KBM-7 (cell line): ENCODE measurements at regions not wholly inside any gene's neighbourhood (a gene's known extent, or its start where the extent isn't known, plus 50 kb on each side); places are given as distances from the start of the nearest gene placed in this dataset.
"Not testable (repeated sequence)": the region's sequence is repeated elsewhere in the genome, so short reads cannot be mapped to it uniquely, and the experiment has no call there.

Experiments
- DNase-seq: peaks from one replicate; pipeline ENCODE4 v3.0.0-alpha.2; 2015
- in situ Hi-C: fragments of 300-500 bp; cut with MboI; formaldehyde crosslinking; loops from 2 replicates; pipeline ENCODE4 v1.14.3; 2020; ENCODE audit warnings: low sequenced_read_pairs, low pct_unique_long_range_greater_than_20kb, mixed read lengths

DNA sequence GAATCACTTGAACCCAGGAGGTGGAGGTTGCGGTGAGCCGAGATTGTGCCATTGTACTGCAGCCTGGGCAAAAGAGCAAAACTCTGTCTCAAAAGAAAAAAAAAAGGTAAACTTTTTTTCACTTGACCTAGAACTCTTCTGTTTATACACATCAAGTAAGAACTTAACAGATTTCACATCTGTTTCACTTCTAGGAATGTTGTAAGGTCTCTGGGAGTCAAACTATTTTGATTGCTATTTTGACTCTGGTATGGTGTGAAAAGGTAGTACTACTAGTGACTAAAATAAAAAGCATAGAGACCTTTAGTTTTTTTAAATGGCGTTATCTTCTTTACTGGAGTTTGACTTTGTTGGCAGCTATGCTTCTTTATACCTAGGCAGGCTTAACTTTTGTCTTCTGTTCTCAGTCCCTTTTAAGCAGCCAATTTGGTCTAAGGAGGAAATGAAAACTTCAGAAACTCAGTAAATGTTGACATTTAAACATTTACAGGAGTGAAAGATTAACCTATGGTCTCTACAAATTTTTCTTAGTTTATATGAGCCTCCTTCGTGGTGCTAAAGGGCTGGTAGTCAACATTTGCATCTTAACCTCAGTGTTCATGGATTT lies 84.7 kb downstream of the METTL2B start:
- in situ Hi-C loops, DNase-seq: not testable (repeated sequence)

DNA sequence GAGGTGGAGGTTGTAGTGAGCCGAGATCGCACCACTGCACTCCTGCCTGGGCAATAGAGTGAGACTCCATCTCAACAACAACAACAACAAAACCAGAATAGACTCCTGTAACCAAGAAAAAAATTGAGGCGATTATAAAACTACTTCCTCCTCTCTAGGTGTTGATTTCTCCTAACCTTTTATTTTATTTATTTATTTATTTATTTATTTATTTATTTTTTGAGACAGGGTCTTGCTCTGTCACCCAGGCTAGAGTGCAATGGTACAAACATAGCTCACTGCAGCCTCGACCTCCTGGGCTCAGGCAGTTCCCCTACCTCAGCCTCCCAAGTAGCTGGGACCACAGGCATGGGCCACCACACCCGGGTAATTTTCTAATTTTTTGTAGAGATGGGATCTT lies 86.2 kb downstream of the METTL2B start:
- DNase-seq, in situ Hi-C loops: not testable (repeated sequence)

DNA sequence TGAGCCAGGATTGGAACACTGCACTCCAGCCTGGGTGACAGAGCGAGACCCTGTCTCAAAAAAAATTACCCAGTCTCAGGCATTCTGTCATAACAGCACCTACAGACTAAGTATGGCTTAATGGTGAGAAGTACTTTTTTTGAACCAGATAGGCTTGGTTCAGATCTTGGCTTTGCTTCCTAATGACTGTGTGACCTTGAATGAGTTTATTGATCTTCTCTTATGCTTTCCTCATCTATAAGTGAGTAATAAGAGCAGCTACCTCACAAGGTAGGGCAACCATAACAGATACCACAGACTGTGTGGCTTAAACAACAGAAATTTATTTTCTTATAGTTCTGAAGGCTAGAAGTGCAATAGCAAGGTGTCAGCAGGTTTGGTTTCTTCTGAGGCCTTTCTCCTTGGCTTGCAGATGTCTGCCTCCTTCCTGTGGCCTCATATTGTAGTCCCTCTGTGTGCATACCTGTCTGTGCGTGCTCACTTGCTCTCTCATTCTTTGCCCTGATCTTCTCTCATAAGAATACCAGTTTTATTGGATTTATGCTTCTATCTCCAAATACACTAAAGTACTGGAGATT lies 87.7 kb downstream of the METTL2B start:
- DNase-seq, in situ Hi-C loops: not testable (repeated sequence)

DNA sequence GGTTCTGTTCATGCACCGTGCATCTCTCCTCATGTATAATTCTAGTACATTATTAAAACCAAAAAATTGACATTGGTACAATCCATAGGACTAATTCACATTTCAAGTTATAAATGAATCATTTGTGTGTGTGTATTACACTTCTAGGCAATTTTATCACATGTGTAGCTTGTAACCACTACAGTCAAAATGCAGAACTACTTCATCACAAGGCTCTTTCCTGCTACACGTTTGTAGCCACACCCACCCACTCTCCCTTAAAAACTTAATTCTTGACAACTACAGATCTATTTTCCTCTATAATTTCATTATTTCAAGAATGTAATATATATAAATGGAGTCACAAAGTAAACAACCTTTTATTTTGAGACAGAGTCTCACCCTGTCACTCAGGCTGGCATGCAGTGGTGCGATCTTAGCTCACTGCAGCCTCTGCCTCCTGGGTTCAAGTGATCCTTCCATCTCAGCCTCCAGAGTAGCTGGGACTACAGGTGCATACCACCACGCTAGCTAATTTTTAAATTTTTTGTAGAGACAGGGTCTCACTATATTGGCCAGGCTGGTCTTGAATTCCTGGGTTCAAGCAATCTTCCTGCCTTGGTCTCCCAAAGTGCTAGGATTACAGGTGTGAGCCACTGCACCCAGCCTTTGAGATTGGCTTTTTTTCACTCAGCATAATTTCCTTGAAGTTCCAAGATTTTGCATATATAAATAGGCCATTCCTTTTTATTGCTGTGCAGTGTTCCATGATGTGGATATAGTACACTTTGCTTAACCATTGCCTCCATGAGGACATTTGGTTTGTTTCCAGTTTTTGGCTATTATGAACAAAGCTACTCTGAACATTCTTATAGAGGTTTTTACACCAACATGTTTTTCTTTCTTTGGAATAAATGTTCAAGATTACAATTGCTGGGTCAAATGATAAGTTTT lies 88.7 kb downstream of the METTL2B start:
- peak; percentile 11 for DNase-seq
- in situ Hi-C loops, result not testable (repeated sequence)

DNA sequence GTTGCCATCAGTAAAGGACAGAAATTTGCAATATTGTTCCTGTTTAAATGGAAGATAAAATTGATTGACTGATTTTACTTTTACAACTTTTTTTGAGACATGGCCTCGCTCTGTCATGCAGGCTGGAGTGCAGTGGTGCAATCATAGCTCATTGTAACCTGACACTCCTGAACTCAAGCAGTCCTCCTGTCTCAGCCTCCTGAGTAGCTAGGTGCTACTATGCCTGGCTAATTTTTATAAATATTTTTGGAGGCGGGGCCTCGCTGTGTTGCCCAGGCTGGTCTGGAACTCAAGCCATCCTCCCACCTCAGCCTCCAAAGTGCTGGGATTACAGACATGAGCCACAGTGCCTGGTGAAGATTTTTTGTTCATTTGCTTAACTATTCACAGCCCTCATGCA lies 96.8 kb upstream of the GARIN1A start:
- in situ Hi-C loops, DNase-seq: not testable (repeated sequence)

DNA sequence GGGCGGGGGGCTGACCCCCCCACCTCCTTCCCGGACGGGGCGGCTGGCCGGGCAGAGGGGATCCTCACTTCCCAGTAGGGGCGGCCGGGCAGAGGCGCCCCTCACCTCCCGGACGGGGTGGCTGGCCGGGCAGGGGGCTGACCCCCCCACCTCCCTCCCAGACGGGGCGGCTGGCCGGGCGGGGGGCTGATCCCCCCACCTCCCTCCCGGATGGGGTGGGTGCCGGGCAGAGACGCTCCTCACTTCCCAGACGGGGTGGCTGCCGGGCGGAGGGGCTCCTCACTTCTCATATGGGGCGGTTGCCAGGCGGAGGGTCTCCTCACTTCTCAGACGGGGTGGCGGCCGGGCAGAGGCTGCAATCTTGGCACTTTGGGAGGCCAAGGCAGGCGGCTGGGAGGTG lies 95.1 kb upstream of the GARIN1A start:
- in situ Hi-C loops, DNase-seq: not testable (repeated sequence)

DNA sequence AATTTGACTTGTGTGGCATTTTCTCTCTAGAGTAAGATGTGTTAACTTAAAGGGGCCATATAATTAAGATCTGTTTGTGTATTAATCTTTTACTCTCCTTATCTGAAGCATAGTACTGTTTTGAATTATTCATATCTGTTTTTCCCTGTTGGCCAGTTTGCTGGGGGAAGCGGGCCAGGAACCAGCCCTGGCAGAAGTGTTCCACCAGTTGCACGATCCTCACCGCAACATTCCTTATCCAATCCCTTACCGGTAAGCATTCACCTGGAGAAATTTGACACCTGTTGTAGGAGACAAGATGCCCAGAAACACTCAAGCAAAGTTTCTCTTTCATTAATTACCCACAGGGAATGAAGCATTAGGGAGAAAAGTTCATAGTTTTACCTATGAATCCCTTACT lies 92.2 kb upstream of the GARIN1A start:
- DNase-seq, in situ Hi-C loops: not testable (repeated sequence)

DNA sequence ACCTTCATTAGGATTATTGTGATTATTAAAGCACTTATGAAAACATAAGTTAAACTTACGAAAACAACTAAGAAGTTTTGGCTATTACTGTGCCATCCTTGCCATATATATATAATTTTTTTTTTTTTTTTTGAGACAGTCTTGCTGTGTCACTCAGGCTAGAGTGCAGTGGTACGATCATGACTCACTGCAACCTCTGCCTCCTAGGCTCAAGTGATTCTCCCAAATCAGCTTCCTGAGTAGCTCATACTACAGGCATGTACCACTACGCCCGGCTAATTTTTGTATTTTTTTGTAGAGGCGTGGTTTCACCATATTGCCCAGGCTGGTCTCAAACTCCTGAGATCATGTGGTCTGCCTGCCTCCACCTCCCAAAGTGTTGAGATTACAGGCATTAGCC lies 91.0 kb upstream of the GARIN1A start:
- in situ Hi-C loops, DNase-seq: not testable (repeated sequence)

DNA sequence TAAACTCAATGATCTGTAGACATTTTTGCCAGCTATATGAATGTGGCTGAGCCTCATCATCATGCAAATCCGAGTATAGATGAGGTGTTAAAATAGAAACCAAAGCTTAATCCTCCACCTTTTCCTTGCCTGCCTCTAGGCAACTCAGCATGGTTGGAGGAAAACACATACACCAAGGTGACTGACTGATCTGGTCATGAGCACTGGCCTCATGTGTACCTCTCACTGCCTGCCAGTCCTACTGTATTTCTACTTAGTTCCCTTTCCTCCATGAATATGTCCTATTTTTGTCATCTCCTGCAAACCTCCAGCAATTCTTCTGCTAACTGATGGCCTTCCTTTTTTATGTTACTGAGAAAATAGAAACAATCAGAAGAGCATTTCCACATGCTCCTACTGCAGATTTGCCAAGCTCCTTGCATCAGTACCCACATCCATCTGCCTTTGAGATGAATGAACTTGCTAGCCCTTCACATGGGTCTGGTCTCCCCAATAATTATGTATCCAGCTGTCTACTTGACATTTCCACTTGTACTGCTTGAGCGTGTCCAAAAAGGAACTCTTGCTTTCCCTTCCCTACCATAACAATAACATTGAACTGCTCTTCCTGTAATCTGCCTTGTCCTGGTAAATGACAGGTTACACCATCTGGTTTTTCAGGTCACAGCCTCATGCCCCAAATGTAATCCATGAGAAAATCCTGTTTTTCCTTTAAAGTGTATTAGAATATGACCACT lies 90.1 kb upstream of the GARIN1A start:
- DNase-seq, in situ Hi-C loops: not testable (repeated sequence)

DNA sequence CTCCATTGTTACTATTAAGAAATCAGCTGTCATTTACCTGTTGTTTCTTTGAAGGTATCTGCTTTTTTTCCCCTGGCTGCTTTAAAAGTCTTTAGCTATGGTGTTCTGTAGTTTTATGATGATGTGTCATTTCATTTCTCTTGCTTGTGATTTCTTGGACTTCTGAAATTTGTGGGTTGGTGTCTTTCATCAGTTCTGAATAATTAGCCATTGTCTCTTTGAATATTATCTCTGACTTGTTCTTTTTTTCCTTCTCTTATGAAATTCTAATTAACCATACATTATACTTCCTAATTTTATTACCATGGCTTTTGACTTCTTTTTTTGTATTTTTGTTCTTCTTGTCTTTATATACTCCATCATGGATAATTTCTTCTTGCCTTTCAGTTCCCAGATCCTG lies 85.4 kb upstream of the GARIN1A start:
- in situ Hi-C loops, DNase-seq: not testable (repeated sequence)

DNA sequence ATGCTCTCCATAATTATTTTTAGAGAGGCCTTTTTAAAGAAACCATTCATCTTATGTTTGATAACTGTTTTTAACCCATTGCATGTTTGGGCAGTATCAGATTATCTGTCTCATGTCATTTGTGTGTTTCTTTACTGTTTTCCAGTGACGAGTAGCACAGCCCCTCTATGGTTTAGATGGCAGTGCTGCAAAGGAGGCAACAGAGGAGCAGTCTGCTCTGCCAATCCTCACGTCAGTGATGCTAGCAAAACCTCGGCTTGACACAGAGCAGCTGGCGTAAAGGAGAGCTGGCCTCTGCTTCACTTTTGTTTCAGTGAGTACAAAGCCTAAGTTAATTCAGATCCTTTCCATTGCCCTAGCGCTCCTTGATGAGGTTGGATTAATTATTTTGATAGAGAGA lies 80.4 kb upstream of the GARIN1A start:
- DNase-seq, result no peak
- in situ Hi-C loops, result no loop called here

DNA sequence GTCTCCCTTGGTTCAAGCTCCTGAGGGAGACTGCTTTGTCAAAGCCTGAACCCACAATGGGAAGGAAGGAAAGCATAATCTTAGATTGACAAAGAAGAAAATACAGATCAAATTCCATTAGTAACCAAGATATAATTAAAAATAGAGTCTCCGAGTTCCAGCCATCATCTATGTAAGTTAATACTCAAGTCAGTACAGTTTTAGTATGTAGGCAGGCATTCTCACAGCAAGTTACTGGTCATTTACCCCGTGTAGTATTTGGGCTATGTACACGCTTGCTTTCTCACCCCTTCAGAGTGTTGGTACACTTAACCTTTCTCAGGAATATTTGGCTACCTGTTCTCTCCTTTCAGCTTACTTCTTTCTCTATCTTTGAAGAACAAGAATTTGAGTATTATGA lies 79.9 kb upstream of the GARIN1A start:
- DNase-seq, in situ Hi-C loops: not testable (repeated sequence)

DNA sequence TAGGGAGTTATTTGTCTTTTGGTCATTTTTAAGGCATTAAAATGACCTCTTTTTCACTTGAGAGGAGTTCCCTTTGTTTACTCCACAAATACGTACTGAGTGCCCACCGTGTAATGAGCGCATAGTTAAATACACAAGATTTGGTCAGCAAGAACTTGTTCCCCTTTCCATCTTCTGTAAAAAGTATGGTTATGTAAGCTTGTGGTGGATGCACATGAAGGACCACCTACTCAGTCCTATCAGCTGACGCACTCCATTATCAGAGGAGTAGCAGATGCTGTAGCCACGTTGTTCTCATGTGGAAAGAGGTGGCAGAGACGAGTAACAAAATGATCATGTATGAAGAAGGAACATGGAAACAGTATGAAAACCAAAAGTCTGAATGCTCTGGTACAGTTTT lies 78.0 kb upstream of the GARIN1A start:
- in situ Hi-C loops, DNase-seq: not testable (repeated sequence)

DNA sequence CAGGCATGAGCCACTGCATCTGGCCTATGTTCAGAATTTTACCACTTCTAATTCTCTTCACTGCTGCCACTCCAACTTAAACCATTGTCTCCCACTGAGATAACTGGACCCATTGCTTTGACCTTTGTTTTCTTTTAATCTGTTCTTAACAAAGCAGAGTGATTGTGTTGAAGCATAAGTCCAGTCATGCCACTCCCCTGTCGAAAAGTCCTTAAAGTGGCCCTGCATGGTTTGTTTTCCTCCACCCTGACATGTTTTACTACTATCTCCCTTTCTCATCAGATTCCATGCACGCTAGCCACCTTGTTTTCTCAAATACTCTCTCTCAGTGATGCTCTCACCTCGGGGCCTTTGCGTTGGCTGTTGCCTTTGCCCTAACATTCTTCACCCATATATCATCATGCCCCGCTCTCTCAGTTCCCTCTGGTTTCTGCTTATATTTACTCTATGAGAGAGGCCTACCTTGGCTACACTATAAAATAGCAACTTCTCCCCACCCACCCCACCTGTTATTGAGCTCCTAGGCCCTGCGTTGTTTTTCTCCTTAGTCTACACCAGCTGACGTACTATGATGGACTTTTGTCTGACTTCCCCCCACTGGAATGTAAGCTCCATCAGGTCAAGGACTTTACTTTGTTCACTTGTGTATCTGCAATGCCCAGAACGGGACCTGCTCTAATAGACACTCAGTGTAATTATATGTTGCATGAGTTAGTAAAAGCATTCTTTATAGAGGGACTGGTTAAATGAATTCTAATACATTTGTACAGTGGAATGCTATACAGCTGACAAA lies 75.6 kb upstream of the GARIN1A start:
- DNase-seq, in situ Hi-C loops: not testable (repeated sequence)

DNA sequence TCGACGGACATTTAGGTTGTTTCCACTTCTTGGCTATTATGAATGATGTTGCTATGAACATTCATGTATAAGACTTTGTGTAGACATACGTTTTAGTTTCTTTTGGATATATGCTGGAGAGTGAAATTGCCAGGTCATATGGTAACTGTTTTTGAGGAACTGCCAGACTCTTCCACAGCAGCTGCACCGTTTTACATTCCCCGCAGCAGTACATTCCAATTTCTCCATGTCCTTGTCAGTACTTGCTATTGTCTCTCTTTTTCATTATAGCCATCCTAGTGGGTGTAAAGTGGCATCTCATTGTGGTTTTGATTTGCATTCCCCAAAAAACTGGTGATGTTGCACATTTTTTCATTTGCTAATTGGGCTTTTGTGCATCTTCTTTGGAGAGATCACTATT lies 73.1 kb upstream of the GARIN1A start:
- in situ Hi-C loops, DNase-seq: not testable (repeated sequence)

DNA sequence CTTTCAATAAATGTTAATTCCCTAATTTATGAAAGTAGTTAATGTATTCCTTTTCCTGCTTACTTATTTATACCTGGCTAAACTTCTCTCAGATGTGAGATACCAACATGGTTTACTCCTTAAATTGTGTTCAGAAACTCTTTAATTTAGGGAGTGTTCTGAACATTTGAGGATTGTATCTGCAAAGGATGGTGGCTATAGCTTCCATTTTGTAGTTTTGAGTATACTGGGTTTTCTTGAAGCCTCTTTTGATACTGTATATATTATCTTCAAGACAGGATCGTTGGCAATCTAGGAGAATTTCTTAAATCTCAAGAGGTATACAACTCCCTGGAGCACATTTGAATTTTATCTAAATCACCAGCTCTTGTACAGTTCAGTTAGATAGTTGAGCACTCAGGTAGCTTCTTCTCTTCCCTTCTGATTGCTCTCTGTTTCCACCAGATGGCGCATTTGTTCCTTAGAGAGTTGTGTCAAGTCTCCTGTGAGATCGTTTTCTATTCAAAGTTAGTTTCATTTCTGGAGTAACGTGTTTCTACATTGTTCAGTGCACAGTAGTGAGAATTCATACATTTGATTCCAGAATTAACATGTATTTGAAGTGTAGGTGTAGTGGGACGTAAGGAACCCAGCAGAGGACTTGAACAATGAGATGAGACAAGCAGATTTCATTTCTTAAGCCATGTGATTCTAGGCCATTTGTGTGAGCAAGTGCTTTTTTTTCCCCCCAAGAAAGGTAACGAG lies 63.2 kb upstream of the GARIN1A start:
- DNase-seq, result peak; percentile 69
- in situ Hi-C loops, result not testable (repeated sequence)

DNA sequence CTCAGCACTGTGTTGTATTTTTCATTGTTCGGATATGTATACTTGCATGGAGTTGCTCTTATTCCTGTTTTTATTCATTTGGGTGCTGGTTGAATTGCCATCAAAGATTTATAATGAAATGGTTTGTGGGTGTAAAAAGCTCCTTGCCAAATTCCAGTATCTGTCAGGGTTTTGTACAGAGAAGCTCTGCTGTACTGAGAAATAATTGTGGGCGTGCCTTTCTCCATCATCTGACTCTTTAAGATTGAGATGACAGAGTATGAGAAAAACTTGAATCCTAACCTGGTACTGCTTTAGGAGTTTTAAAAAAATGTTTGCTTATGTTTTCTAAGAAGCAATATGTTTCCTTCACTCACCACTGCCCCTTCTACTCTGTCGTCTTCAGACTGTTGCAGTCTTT lies 58.7 kb upstream of the GARIN1A start:
- DNase-seq, in situ Hi-C loops: not testable (repeated sequence)

DNA sequence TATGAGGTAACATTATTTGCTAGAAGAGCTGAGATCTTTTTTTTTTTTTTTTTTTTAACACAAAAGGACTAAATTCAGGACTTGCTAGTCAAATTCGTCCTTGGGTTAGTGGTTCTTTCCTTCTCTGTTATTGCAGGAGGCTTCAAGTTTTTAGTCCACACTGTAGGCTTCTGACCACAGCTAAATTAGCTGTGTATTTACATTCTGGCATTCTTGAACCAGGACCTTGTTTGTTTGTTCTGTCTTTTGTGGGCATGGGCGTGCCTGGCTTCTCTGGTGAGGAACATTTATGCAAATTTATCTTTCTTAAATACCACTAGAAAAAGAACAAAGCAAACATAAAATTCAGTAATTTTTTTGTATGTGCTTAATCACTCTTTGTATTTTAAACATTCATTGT lies 57.3 kb upstream of the GARIN1A start:
- in situ Hi-C loops, DNase-seq: not testable (repeated sequence)
